ENCODE measurements at regions not wholly inside any gene's neighbourhood (a gene's known extent, or its start where the extent isn't known, plus 50 kb on each side); places are given as distances from the start of the nearest gene placed in this dataset.

DNA sequence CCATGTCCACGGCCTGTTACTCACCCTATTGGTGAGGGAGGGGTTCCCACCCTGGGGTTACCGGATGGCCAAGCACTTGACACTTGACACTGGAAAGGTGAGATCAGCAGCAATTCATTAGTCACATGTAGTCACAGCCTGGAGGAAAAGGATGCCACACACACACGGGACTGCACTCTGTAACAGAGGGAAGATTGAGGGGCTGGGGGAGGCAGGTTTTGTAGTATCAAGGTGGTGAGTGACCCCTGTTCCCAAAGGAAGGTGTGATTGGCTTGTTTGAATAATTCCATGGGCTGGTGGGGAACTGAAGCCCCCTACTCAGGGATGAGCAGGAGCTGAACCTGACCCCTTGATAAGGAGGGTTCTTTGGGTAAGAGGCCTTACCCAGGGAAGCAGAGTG is 96.0 kb upstream of the HELT start:
- no peak for DNase-seq (ENCODE audit: low read depth)
- H3K4me3 ChIP-seq (ENCODE audit: low read depth, low read length): no peak overlapping the region
- TF ChIP-seq, protein P1, sequence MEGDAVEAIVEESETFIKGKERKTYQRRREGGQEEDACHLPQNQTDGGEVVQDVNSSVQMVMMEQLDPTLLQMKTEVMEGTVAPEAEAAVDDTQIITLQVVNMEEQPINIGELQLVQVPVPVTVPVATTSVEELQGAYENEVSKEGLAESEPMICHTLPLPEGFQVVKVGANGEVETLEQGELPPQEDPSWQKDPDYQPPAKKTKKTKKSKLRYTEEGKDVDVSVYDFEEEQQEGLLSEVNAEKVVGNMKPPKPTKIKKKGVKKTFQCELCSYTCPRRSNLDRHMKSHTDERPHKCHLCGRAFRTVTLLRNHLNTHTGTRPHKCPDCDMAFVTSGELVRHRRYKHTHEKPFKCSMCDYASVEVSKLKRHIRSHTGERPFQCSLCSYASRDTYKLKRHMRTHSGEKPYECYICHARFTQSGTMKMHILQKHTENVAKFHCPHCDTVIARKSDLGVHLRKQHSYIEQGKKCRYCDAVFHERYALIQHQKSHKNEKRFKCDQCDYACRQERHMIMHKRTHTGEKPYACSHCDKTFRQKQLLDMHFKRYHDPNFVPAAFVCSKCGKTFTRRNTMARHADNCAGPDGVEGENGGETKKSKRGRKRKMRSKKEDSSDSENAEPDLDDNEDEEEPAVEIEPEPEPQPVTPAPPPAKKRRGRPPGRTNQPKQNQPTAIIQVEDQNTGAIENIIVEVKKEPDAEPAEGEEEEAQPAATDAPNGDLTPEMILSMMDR (conservative IDR thresholded peaks at IDR 0.05; ENCODE audit: low read depth, low read length): no peak

DNA sequence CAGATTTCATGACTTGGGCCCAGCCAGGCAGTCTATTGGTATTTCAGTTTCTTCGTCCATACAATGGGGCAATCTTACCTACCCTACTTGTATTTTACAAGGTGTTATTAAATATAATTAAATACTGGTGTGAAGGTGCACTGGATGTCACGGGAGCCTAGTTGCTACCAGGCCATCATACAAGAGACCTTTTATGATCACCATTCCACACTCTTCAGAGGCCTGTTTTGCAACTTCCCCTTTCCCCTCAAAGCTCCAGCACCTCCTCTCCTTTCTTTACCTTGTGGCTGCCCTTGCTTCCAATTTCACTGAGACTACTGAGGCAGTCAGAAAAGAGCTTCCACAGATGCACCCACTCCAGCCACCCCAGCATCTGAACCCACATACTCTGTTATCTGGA is 93.8 kb upstream of the HELT start:
- TF ChIP-seq, protein P1 (conservative IDR thresholded peaks at IDR 0.05; ENCODE audit: low read depth, low read length): no peak
- no peak overlapping the region for H3K4me3 ChIP-seq (ENCODE audit: low read depth, low read length)
- no peak for DNase-seq (ENCODE audit: low read depth)

DNA sequence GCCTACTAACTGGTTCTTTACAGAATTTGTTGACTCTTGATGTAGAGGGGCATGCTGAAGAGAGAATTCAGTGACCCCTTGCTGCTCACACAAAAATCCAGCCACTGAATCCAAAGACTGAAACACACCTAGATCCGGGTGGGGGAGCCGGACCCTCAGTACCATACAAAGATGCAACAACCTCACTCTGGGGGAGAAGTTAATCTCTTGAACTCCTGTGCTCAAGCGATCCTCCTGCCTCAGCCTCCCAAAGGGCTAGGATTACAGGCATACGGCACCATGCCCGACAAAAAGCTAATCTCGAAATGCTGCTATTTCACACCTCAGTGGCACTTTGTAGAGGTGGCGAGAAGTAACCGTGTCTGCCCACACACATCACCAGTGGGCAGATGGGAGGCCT is 88.8 kb upstream of the HELT start:
- no peak overlapping the region for H3K4me3 ChIP-seq (ENCODE audit: low read depth, low read length)
- TF ChIP-seq, protein P1 (conservative IDR thresholded peaks at IDR 0.05; ENCODE audit: low read depth, low read length): no peak
- no peak for DNase-seq (ENCODE audit: low read depth)

DNA sequence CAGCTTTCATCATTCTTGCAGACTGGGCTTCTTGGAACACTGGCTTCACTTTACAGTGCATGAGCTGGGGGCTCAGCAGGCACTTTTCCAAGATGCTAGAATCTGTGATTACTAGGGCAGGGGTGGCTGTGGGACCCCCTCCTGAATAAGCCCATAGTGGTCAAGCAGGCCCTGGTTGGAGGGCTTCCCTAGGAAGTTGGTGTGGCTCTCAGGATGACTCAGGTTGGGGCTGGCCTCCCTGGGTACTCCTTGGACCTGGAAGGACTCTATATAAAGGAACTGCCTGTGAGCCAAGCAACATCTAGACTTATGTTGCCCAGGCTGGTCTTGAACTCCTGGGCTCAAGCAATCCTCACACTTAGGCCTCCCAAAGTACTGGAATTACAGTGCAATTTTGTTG is 88.3 kb upstream of the HELT start:
- no peak overlapping the region for H3K4me3 ChIP-seq (ENCODE audit: low read depth, low read length)
- no peak for DNase-seq (ENCODE audit: low read depth)
- TF ChIP-seq, protein P1 (conservative IDR thresholded peaks at IDR 0.05; ENCODE audit: low read depth, low read length): no peak

DNA sequence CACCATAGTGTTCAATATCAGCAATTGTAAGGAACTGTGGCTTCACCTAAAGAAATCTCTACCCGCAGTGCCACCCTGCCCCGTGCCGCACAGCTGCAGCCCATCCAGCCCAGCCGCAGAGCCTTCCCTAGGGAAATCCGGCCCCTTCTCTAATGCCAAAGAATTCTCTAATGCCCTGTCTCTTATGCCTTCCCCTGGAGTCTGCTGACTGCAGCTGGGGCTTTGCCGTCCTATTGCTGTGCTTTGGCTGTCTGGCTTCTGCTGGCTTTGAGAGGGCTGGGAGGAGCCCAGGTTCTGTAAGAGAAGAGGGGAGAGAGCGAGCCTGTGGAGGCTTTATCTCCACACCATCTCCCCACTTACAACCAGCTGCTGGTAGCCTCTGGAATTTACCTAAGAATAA is 85.9 kb upstream of the HELT start:
- DNase-seq (ENCODE audit: low read depth): no peak
- no peak overlapping the region for H3K4me3 ChIP-seq (ENCODE audit: low read depth, low read length)
- TF ChIP-seq, protein P1 (conservative IDR thresholded peaks at IDR 0.05; ENCODE audit: low read depth, low read length): no peak

DNA sequence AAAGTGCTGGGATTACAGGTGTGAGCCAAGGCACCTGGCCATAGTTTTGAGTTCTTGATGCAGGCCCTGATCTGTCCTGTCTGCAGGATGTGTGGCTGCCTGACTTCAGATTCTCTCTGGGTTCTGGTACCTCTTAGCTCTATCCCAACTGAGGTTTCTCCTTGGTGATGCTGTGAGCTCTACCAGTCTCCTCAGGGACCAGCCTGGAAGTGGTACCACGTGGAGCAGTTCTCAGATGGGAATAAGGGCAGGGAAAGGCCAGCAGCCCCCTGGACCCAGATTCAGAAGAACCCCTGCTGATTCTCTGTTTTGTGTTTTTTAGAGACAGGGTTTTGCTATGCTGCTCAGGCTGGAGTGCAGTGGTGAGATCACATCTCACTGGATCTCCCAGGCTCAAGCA is 85.0 kb upstream of the HELT start:
- TF ChIP-seq, protein P1 (conservative IDR thresholded peaks at IDR 0.05; ENCODE audit: low read depth, low read length): no peak
- no peak overlapping the region for H3K4me3 ChIP-seq (ENCODE audit: low read depth, low read length)
- DNase-seq (ENCODE audit: low read depth): no peak

DNA sequence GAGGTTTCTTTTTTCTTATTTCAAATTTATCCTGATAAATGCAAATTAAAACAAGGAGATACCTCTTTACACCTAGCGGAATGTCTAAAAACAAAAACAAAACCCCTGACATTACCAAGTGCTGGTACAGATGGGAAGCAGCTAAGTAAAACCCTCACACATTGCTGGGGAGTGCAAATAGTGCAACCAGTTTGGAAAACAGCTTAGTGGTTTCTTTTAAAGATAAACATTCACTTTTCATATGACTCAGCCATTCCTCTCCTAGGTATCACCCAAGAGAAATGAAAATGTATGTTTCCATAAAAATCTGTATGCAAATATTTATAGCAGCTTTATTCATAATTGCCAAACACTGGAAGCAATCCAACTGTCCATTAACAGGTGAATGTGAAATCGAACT is 84.1 kb upstream of the HELT start:
- TF ChIP-seq, protein P1 (conservative IDR thresholded peaks at IDR 0.05; ENCODE audit: low read depth, low read length): no peak
- no peak overlapping the region for H3K4me3 ChIP-seq (ENCODE audit: low read depth, low read length)
- DNase-seq (ENCODE audit: low read depth): no peak

Data from epithelial cell of proximal tubule (primary cell).